LNCAP (cell line): ENCODE measurements at regions not wholly inside any gene's neighbourhood (a gene's known extent, or its start where the extent isn't known, plus 50 kb on each side); places are given as distances from the start of the nearest gene placed in this dataset.

Experiments
- TF ChIP-seq, protein P1 (sequence below): fragments of 450-650 bp; IDR thresholded peaks from 2 replicates; pipeline ENCODE4 v1.5.1; 2017; ENCODE audit warnings: mild to moderate bottlenecking

DNA sequence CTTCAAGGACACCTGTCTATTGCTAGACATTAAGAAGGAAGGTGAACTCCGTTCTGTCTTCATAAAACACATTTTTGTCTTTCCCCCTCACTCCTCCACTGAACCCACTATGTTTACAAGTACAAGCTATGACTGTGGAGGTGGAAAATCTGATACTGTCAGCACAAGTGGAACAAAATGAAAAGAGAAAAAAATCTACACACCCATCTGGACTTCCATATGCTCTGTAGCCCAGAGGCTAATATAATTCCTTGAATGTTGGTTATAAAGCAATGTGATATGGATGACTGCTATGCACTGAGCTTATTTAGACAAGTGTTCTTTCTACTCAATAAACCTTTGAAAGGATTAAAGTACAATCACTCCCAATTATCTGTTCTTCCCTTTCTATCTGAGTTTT lies 713.5 kb downstream of the DIAPH3 start:
- TF ChIP-seq, protein P1, sequence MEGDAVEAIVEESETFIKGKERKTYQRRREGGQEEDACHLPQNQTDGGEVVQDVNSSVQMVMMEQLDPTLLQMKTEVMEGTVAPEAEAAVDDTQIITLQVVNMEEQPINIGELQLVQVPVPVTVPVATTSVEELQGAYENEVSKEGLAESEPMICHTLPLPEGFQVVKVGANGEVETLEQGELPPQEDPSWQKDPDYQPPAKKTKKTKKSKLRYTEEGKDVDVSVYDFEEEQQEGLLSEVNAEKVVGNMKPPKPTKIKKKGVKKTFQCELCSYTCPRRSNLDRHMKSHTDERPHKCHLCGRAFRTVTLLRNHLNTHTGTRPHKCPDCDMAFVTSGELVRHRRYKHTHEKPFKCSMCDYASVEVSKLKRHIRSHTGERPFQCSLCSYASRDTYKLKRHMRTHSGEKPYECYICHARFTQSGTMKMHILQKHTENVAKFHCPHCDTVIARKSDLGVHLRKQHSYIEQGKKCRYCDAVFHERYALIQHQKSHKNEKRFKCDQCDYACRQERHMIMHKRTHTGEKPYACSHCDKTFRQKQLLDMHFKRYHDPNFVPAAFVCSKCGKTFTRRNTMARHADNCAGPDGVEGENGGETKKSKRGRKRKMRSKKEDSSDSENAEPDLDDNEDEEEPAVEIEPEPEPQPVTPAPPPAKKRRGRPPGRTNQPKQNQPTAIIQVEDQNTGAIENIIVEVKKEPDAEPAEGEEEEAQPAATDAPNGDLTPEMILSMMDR = no peak

DNA sequence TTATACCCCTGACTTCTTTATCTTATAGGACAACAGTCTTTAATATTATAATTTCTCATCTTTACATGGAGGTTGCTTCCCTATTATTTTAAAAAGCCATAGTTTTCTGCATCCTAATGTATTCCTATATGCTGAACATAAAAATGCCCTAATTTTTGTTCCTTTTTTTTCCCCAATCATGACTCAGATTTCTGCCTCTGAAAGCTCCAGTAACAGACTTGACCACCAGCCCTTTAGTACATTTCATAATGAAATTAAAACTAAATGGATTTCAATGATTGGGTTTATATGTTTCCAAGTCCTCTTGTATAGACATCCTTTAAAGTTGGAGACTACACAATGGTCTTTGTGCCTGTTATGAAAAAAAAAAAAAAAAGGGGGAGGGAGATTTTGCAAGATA lies 712.5 kb downstream of the DIAPH3 start:
- TF ChIP-seq, protein P1 = no peak

DNA sequence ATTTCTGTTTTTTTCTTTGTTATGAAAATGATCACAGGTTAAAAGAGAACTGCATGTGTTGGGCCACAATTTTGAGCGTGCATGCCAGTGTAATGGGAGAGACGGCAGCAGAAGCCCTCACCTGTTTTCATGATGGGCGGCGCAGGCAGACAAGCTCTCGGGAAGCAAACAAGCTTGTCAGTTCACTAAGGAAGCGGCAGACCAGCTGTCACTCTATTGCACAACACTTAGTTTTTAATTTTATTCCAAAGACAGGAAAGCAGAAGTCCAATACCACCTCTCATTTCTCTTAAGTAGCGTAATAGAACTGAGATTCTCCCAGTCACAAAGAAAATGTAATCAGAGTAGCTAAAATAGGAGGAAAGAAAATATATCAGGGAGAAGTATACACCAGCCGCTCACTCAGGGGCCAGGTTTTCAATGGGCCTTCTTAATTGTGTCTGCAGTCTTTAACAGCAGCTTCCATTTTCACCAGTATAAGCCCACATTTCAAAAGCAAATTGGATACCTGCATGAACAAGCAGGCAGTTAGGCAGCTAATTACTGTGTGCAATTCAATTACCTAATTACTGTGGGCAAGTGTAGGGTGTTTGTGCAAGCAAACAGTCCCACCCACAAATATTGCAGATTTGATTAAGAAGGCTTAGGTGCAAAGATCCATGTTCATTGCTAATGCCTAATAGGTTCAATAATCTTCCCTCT lies 711.4 kb downstream of the DIAPH3 start:
- TF ChIP-seq, protein P1 = no peak

DNA sequence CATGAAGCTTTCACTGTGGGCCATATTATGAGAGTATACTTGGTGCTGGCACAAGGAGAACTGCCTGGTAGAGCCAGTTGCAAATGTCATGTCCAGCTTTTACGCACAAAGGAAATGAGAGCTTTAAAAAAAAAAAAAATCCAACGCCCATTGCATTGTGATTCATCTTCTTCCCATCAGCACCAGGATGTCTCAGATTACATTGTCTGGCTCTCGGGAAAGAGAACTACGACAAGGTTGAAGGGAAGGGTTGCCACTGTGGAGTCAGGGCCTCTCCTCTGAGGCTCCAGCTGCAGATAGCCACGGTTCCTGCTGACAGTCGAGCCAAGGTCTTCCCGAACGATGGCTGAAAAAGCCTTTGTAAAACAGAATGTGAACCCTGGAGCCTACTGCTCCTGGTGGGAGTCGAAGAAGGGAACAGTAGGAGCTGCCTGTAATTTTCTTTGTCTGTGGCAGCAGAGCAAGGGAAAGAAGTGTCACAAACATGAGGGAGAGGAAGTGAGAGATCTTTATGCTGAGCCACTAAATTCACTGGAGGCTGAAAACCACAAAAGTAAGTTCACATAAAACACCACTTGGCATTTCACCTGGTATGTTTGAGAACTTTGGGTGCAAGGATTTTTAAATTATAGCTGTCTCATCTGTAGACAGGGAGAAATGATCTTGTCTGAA lies 704.7 kb downstream of the DIAPH3 start:
- TF ChIP-seq, protein P1 = no peak

DNA sequence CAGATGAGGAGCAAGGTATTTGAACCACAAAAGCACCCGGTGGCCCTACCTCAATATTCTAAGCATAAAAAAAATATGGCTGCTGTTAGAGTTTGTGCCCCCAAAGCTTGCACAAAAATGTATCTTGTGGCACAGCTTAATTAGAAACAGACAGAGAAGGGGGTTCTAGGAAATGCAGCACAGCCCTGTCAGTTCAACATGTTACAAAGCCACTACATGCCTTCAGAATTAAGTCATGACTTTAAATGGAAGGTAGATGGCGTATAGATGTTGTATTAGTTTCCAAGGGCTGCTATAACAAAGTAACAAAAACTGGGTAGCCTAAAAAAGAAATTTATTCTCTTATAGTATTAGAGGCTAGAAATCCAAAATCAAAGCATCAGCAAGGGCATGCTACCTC lies 703.8 kb downstream of the DIAPH3 start:
- TF ChIP-seq, protein P1 = no peak

DNA sequence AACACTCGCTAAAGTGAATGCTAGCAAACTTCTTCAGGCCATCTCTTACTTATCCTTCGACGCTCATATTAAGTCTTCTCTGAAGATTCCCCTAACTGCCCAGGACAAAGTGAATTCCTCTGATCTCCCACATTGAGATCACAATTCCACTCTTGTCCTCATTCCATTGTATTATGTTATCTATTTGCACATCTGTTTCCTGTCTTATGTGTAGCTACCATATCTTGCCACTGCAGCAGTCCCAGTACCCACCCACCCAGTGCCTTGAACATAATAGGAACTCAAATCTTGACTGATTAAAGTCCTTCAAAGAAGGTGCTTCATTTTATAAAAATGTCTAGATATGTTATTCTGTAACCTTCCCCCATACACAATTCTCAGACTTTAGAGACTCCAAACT lies 702.3 kb downstream of the DIAPH3 start:
- TF ChIP-seq, protein P1 = no peak

DNA sequence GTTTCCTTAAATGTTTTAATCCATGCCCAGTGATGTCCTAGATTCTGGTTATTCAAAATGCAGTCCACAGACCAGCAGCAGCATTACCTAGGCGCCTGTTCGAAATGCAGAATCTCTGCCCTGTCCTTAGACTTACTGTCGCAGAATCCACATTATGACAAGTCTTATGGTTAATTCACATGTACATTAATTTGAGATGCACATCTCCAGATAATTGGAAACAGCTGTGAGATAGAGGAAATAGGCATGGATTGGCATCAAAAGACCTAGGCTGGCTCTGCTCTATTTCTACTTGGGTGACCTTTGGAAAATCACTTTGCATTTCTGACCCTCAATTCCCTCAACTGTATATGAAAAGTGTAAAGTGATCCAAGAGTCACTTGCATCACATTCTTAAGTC lies 700.7 kb downstream of the DIAPH3 start:
- TF ChIP-seq, protein P1 = no peak
